Stimulated activated CD4-positive, alpha-beta T cell treated with anti-CD3 and anti-CD28 coated beads, Interleukin-1b, Interleukin-23, amount 100 ng/mL, for 48 hours (primary cell): ENCODE measurements at regions not wholly inside any gene's neighbourhood (a gene's known extent, or its start where the extent isn't known, plus 50 kb on each side); places are given as distances from the start of the nearest gene placed in this dataset.

Source experiments
- DNase-seq: peaks from one replicate; pipeline ENCODE4 v3.0.0-alpha.2; 2020

DNA sequence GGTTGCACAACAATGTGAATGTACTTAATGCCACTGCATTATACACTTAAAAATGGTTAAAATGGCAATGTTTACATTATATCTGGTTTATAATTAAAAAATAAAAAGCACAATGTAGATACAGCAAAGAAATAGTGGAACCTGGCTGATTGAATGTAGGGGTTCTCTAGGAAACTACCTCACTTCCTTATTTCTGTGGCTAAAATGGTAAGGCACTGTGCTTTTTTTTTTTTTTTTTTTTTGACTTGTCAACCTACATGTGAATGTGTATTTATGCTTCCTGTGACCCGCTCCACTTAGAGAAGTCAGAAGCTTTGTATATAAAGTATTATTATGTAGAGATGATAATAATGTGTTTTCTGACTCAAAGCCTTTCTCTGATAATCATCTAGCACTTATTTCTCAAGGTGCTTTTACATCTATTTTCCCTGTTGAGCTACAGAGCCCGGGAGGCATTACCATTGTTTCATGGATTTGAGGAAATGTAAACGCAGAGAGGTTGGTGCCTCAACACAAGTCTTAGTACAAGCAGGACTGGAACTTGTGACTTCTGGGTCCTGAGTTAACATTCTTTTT lies 55.0 kb downstream of the SOX4 start:
- no peak for DNase-seq

DNA sequence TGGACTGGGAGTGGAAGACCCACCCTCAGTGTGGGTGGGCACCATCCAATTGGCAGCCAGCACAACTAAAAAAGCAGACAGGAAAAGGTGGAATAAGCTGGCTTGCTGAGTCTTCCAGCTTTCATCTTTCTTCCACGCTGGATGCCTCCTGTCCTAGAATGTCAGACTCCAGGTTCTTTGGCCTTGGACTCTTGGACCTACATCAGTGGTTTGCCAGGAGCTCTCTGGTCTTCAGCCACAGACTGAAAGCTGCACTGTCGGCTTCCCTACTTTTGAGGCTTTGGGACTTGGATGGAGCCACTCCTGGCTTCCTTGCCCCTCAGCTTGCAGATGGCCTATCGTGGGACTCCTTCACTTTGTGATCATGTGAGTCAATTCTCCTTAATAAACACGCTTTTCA lies 59.8 kb downstream of the SOX4 start:
- DNase-seq: no peak

- no peak for DNase-seq
Observed at GRCh38 chr6:21653905-21654304, 60.4 kb downstream of the SOX4 start.

GRCh38 chr6:21654361-21654760 lies 60.8 kb downstream of the SOX4 start:
- no peak for DNase-seq

DNA sequence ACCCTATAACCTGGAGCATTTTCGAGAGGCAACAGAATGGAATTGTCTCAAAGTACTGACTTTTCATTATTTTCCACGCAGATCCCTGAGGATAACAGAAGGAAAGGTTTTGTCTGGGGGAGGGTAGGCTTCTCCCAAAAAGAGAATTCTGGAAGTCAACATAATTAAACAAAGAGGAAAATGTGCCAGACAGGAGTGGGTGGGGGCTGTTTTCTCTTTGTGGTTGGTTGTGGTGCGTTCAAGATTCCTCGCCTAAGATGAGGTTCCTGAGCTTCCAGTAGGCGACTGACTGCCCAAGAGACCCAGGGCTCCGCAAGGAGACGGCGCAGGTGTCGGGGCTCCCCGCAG lies 70.4 kb downstream of the SOX4 start:
- DNase-seq: no peak

- DNase-seq: peak; percentile 4
Observed at GRCh38 chr6:21664314-21665109, 71.0 kb downstream of the SOX4 start.

DNA sequence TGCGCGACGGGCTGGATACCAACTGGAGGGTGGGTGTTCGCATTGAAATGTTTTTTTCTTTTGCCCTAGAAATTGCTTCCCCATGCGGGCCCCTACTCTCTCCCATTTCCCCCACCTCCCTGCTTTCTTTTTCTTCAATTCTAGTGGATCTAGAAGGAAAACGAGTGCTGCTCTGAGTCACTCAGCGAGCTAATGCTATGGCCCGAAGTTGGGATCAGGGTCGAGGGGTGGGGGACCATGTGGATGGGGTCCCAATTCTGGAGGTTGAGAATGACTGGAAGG lies 71.5 kb downstream of the SOX4 start:
- DNase-seq: no peak

- DNase-seq: no peak
Observed at GRCh38 chr6:21665392-21666200, 72.0 kb downstream of the SOX4 start.

GRCh38 chr6:21666201-21666691 lies 72.7 kb downstream of the SOX4 start:
- no peak for DNase-seq

GRCh38 chr6:21666853-21667681 lies 73.5 kb downstream of the SOX4 start:
- DNase-seq: no peak

- DNase-seq: no peak
Observed at GRCh38 chr6:21668795-21669194, 75.2 kb downstream of the SOX4 start.

- DNase-seq: no peak
Observed at GRCh38 chr6:21676769-21677168, 83.2 kb downstream of the SOX4 start.

DNA sequence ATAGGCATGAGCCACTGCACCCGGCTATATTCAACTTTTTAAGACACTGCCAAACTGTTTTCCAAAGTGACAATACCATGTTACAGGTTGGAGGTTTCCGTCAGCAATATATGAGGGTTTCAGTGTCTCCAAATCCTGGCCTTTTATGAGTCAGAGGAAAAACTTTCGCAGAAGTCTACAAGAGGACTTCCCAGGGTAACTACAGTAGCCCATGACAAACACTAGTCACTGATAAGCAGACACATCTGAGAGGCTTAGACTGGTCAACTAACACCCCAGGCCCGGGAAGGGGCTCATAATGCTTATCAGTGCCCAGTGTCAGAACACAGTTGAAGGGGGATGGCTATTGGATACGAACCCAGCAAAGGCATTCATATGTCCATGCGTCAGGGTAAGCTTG lies 85.4 kb downstream of the SOX4 start:
- no peak for DNase-seq

- no peak for DNase-seq
Observed at GRCh38 chr6:21679761-21680265, 86.3 kb downstream of the SOX4 start.

DNA sequence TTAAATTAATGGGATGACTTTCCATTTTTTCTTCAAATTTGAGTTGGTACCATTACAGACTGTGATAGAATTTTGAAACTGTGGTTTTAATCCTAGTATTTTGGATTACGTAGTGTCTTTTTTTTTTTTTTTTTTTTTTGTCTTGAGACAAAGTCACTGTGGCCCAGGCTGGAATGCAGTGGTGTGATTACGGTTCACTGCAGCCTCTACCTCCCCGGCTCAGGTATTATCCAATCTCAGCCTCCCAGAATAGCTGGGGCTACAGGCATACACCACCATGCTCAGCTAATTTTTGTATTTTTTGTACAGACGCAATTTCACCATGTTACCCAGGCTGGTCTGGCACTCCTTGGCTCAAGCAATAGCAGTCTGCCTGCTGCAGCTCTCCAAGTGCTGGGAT lies 87.1 kb downstream of the SOX4 start:
- DNase-seq: no peak

DNA sequence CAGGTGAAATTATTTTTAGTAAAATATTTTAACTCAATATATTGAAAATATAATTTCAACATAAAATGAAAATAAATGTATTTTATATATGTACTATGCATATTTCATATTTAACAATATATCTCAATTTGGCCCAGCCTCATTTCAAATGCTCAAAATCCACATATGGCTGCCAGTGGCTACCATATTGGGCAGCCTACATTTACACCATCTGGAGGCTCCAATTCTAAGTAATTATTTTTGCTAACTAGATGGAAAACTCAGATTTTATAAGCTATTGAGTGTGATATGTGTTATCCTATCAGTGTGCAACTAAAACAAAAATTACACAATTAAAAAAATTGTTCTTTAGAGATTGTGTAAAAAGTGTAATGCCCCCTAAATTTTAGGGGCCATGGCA lies 96.9 kb downstream of the SOX4 start:
- DNase-seq: no peak

GRCh38 chr6:21691685-21692346 lies 98.3 kb downstream of the SOX4 start:
- no peak for DNase-seq

- DNase-seq: no peak
Observed at GRCh38 chr6:21692721-21693120, 99.2 kb downstream of the SOX4 start.

DNA sequence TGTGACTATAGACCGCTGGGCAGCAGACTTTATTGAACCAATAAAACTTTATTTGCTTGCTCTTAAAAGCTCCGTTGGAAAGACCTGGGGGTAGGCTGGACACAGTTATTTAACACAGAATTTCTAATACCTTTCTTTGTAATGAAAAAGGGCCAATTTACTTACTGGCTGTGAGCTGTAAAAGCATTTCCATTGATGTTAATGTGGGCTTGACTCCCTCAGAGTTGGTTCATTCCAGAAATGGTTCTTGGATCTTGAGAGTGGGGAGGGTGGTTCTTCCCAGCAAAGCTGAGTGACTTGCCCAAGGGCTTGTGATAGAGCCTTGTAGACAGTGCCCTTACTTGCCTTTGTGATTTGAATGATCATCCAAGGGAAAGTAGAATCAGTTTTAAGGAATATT lies 100.6 kb downstream of the SOX4 start:
- DNase-seq: no peak

- DNase-seq: no peak
Observed at GRCh38 chr6:21707524-21708319, 114.2 kb downstream of the SOX4 start.

DNA sequence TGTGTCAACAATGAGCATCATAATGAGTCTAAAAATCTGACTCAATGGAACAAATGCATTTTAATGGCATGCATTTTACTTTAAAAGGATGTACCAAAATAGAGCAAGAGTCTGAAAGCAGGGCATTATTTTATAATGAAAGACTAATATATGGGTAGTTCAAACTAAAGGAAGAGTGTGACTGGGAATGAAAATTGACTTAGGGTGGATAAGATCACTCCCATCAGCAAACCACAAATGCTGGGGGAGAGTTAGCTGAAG lies 114.7 kb downstream of the SOX4 start:
- DNase-seq: no peak

DNA sequence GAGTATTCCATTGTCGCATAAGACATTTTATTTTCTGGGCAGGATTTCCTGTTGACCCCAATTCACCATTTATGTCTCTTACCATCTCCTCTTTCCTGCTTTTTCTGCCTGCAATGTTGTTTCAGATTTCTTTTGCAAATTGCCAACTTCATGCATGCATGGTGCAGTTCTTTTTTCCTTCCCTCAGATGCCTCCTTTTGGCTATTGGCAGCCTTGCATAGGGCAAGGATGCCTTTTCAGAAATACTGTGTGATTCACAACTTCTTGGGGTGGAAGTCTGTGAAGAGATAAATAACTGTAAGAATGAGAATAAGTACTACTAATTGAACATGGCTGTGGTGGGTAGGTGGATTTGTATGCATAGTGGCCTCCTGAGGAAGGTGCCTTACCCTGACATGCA lies 116.7 kb downstream of the SOX4 start:
- no peak for DNase-seq
